Suprapubic skin (tissue), 4 donors: ENCODE measurements at regions not wholly inside any gene's neighbourhood (a gene's known extent, or its start where the extent isn't known, plus 50 kb on each side); places are given as distances from the start of the nearest gene placed in this dataset.

Experiments
- POLR2A ChIP-seq, 2 donors: fragments of 450-650 bp; IDR thresholded peaks; one replicate each; pipeline ENCODE4 v1.6.1; 2017; ENCODE audit warnings: antibody characterized with exemption in 2 of 2, mild to moderate bottlenecking in 2 of 2, moderate library complexity in 2 of 2
- POLR2AphosphoS5 ChIP-seq, 3 donors: sonication (generic); formaldehyde crosslinking; IDR thresholded peaks; one replicate each; pipeline ENCODE4 v1.6.1; 2017; ENCODE audit warnings: antibody characterized with exemption in 3 of 3
- TF ChIP-seq, protein P1 (sequence below), 2 donors: fragments of 200-600 bp in 1 of 2; fragments of 450-650 bp in 1 of 2; sonication (generic) in 1 of 2; IDR thresholded peaks; one replicate each; pipeline ENCODE4 v1.5.1; 2016 to 2019; ENCODE audit warnings: antibody characterized with exemption in 2 of 2, mild to moderate bottlenecking in 1 of 2, moderate library complexity in 1 of 2

DNA sequence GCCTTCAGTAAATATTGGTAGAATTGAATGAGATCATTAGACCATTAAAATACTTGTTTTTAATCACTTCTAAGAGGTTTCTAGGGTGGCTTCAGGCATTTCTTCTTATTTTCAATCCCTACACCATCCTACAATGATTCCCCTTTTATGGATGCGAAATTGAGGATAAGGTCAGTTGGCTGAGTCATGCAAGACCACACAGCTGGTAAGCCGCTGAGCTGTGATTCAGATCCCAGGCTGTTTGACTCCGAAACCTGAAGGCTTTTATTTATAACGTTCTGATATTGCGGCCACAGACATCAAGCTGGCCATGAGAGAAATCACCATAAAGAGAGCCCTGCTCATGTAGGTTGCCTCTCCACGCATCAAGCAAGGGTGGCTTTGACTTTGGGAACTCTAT lies 133.4 kb downstream of the VAPA start:
- TF ChIP-seq, protein P1, sequence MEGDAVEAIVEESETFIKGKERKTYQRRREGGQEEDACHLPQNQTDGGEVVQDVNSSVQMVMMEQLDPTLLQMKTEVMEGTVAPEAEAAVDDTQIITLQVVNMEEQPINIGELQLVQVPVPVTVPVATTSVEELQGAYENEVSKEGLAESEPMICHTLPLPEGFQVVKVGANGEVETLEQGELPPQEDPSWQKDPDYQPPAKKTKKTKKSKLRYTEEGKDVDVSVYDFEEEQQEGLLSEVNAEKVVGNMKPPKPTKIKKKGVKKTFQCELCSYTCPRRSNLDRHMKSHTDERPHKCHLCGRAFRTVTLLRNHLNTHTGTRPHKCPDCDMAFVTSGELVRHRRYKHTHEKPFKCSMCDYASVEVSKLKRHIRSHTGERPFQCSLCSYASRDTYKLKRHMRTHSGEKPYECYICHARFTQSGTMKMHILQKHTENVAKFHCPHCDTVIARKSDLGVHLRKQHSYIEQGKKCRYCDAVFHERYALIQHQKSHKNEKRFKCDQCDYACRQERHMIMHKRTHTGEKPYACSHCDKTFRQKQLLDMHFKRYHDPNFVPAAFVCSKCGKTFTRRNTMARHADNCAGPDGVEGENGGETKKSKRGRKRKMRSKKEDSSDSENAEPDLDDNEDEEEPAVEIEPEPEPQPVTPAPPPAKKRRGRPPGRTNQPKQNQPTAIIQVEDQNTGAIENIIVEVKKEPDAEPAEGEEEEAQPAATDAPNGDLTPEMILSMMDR (IDR thresholded peaks at IDR 0.05): no peak
- TF ChIP-seq POLR2A (IDR thresholded peaks at IDR 0.05) (no peak), POLR2AphosphoS5 (IDR thresholded peaks at IDR 0.05) (no peak)
